ENCODE measurements at regions not wholly inside any gene's neighbourhood (a gene's known extent, or its start where the extent isn't known, plus 50 kb on each side); places are given as distances from the start of the nearest gene placed in this dataset.
"Not testable (repeated sequence)": the region's sequence is repeated elsewhere in the genome, so short reads cannot be mapped to it uniquely, and the experiment has no call there.

DNA sequence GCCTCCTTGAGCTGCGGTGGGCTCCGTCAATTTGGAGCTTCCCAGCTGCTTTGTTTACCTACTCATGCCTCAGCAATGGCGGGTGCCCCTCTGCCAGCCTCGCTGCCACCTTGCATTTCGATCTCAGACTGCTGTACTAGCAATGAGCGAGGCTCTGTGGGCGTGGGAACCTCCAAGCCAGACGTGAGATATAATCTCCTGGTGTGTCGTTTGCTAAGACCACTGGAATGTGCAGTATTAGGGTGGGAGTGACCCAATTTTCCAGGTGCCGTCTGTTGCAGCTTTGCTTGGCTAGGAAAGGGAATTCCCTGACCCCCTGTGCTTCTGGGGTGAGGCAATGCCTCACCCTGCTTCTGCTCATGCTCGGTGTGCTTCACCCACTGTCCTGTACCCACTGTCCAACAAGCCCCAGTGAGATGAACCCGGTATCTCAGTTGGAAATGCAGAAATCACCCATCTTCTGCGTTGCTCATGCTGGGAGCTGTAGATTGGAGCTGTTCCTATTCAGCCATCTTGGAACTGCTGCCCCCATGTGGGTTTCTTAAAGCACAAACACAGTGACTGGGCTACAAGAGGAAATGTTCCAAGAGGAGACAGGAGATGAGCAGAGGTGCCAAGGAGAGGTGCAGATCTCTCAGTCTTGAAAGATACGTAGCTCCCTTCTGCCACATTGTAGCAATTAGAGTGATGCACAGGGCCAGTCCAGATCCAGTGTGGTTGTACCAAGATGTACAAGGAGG, 193.0 kb upstream of the IGFBP7 start:
- H3K9ac ChIP-seq (ENCODE audit: low read length), result no peak overlapping the region
- H2AFZ ChIP-seq (ENCODE audit: low read length), result no peak overlapping the region
- H4K20me1 ChIP-seq (ENCODE audit: insufficient read depth, low read length), result no peaks in the 10 kb centered on the region
- H3K9me2 ChIP-seq (ENCODE audit: low read depth, low read length), result no peaks in the 10 kb centered on the region
- H3K27me3 ChIP-seq (ENCODE audit: insufficient read depth, low read length), result no peaks in the 10 kb centered on the region
- H3F3A ChIP-seq (ENCODE audit: insufficient read depth, low read length), result no peaks in the 10 kb centered on the region
- H3K36me3 ChIP-seq (ENCODE audit: insufficient read depth, low read length), result no peaks in the 10 kb centered on the region
- no peak for TF ChIP-seq EZH2 (IDR thresholded peaks at IDR 0.05; ENCODE audit: borderline replicate concordance, low read length)
- TF ChIP-seq, protein P1, sequence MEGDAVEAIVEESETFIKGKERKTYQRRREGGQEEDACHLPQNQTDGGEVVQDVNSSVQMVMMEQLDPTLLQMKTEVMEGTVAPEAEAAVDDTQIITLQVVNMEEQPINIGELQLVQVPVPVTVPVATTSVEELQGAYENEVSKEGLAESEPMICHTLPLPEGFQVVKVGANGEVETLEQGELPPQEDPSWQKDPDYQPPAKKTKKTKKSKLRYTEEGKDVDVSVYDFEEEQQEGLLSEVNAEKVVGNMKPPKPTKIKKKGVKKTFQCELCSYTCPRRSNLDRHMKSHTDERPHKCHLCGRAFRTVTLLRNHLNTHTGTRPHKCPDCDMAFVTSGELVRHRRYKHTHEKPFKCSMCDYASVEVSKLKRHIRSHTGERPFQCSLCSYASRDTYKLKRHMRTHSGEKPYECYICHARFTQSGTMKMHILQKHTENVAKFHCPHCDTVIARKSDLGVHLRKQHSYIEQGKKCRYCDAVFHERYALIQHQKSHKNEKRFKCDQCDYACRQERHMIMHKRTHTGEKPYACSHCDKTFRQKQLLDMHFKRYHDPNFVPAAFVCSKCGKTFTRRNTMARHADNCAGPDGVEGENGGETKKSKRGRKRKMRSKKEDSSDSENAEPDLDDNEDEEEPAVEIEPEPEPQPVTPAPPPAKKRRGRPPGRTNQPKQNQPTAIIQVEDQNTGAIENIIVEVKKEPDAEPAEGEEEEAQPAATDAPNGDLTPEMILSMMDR (IDR thresholded peaks at IDR 0.05; ENCODE audit: low read length), result no peak
- H3K4me1 ChIP-seq (ENCODE audit: insufficient read depth, low read length, severe bottlenecking), result no peaks in the 10 kb centered on the region
- no peak overlapping the region for H3K4me2 ChIP-seq (ENCODE audit: low read length)
- no peaks in the 10 kb centered on the region for H3K79me2 ChIP-seq (ENCODE audit: insufficient read depth, low read length)
- H3K27ac ChIP-seq (ENCODE audit: low read depth, low read length, poor library complexity, severe bottlenecking), result no peak overlapping the region
- H3K9me3 ChIP-seq (ENCODE audit: low read length), result no peaks in the 10 kb centered on the region
- no peak overlapping the region for H3K4me3 ChIP-seq (ENCODE audit: low read depth, low read length, poor library complexity, severe bottlenecking)

DNA sequence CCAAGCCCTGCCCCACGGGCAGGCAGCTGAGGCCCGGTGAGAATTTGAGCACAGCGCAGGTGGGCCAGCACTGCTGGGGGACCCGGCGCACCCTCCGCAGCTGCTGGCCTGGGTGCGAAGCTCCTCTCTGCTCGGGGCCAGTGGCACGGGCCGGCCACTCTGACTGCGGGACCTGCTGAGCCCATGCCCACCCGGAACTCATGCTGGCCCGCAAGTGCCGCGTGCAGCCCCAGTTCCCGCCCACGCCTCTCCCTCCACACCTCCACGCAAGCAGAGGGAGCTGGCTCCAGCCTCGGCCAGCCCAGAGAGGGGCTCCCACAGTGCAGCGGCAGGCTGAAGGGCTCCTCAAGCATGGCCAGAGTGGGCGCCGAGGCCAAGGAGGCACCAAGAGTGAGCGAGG, 190.1 kb upstream of the IGFBP7 start:
- H3K4me2 ChIP-seq (ENCODE audit: low read length); H3K9me2 ChIP-seq (ENCODE audit: low read depth, low read length); H2AFZ ChIP-seq (ENCODE audit: low read length); H3F3A ChIP-seq (ENCODE audit: insufficient read depth, low read length); H3K9me3 ChIP-seq (ENCODE audit: low read length); H4K20me1 ChIP-seq (ENCODE audit: insufficient read depth, low read length); H3K27me3 ChIP-seq (ENCODE audit: insufficient read depth, low read length); H3K4me3 ChIP-seq (ENCODE audit: low read depth, low read length, poor library complexity, severe bottlenecking); H3K9ac ChIP-seq (ENCODE audit: low read length); H3K79me2 ChIP-seq (ENCODE audit: insufficient read depth, low read length); H3K4me1 ChIP-seq (ENCODE audit: insufficient read depth, low read length, severe bottlenecking); H3K27ac ChIP-seq (ENCODE audit: low read depth, low read length, poor library complexity, severe bottlenecking); H3K36me3 ChIP-seq (ENCODE audit: insufficient read depth, low read length): not testable (repeated sequence)

DNA sequence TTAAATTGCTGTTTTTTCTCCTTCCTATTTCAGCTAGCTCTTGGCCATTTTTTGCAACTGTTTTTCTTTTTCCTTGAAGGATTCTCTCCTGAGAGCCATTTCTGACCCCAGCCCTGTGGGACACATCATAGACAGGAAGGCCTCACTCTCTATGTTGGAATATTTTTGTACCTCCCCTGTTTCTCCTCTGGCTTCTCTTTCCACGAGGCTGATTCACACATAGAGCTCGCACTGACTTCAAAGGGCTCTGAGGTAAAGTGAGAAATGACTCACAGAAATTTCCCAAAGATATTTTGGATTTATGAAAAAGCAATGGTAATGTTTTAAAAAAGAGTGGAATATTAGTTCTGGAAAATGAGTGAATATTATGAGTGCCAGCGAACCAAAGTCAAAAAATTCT, 181.7 kb upstream of the IGFBP7 start:
- no peaks in the 10 kb centered on the region for H3F3A ChIP-seq (ENCODE audit: insufficient read depth, low read length)
- no peak overlapping the region for H3K4me2 ChIP-seq (ENCODE audit: low read length)
- H2AFZ ChIP-seq (ENCODE audit: low read length), result no peak overlapping the region
- H3K9me3 ChIP-seq (ENCODE audit: low read length), result no peaks in the 10 kb centered on the region
- no peak for TF ChIP-seq EZH2 (IDR thresholded peaks at IDR 0.05; ENCODE audit: borderline replicate concordance, low read length)
- TF ChIP-seq, protein P1 (IDR thresholded peaks at IDR 0.05; ENCODE audit: low read length), result no peak
- no peaks in the 10 kb centered on the region for H3K79me2 ChIP-seq (ENCODE audit: insufficient read depth, low read length)
- H4K20me1 ChIP-seq (ENCODE audit: insufficient read depth, low read length), result no peaks in the 10 kb centered on the region
- no peaks in the 10 kb centered on the region for H3K36me3 ChIP-seq (ENCODE audit: insufficient read depth, low read length)
- no peak overlapping the region for H3K9ac ChIP-seq (ENCODE audit: low read length)
- no peaks in the 10 kb centered on the region for H3K9me2 ChIP-seq (ENCODE audit: low read depth, low read length)
- H3K27ac ChIP-seq (ENCODE audit: low read depth, low read length, poor library complexity, severe bottlenecking), result no peak overlapping the region
- no peaks in the 10 kb centered on the region for H3K27me3 ChIP-seq (ENCODE audit: insufficient read depth, low read length)
- no peak overlapping the region for H3K4me3 ChIP-seq (ENCODE audit: low read depth, low read length, poor library complexity, severe bottlenecking)
- H3K4me1 ChIP-seq (ENCODE audit: insufficient read depth, low read length, severe bottlenecking), result no peaks in the 10 kb centered on the region

Data from OCI-LY1 (cell line).